T-helper 2 cell (primary cell): ENCODE measurements at regions not wholly inside any gene's neighbourhood (a gene's known extent, or its start where the extent isn't known, plus 50 kb on each side); places are given as distances from the start of the nearest gene placed in this dataset.

Experiments
- DNase-seq, 5 experiments: peaks; one replicate each; pipeline versions ENCODE4 v3.0.0 to v3.0.0-alpha.2; 2012 to 2022

- peak in 1 of 5 experiments; percentile 71 for DNase-seq
These were observed 356.7 kb upstream of the UMPS start for GRCh38 chr3:124373524-124373923.

GRCh38 chr3:124374583-124374982, 355.7 kb upstream of the UMPS start:
- DNase-seq, result no peak

DNA sequence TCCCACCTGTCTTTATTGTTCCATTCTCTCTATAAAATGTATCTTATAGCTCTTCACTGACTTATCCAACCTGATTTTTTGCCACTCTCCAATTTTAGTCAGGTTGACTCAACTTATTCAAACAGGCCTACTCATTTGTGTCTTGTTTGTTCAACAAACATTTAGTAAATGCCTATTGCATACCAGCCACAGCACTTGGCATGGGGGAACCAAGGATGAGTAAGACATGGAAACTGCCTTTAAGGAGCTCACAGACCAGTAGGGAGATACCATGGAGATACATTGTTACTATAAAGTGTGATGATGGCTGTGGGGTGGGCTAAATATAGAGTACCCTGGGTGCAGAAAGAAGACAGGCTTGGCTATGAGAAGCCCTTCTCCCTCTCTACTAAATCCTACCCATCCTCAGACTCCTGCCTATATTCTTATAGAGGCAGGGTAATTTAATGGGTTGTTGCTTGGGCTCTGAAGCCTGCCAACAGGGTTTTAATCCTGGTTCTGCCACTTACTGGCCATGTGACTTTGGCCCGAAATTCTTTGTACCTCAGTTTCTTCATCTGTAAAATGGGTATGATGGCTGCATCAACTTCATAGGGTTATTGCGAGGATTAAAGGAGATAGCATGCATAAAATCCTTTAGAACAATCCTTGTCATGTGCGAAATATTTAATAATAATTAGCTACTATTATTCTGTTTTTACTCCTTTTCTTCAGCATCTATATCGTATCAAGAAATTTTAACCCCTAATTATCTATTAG, 348.5 kb upstream of the UMPS start:
- DNase-seq, result no peak

DNA sequence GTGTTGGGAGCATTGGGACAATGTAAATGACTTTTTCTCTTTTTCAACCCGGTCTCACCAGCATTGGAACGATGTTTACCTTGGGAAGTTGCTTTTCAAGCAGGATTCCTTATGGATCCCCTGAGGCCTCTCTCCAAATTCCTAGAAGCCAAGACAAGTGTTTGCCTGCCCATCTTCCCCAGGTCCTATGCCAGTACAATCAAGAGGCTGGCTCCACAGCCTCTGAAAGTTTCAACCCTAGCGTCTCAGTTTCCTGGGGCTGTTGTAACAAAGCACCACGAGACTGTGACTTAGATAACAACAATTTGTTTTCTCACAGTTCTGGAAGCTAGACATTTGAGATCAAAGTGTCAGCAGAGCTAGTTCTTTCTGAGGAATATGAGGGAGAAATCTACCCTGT, 347.2 kb upstream of the UMPS start:
- no peak for DNase-seq

DNA sequence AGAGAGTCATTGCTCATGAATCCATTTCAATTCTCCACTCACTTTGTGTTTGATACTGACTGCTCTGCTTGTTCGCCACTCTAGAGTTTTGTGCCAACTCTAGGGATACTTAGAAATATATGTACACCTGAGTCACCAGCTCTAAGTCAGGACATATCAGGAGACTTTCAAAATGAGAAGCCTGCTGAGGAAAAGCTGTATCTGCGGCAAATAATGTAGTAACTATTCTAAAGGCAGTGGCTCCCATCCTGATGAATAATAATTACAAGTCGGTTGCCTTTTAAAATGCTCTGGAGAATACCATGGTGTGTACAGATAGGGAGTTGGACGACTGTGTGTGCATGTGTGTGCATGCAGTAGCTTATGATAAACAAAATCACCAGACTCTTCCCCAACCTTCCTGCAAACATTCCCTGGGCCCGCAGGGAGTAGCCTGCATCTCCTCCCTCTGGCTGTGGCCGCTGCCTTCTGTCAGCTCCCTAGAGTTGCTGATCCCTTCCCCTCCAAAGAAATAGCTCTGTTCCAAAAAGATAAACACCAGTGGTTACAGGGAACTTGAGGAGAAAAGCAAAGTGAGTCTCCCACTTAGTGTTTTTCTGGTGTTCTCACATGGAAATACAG, 346.3 kb upstream of the UMPS start:
- DNase-seq, result no peak

- DNase-seq, result no peak
These were observed 345.7 kb upstream of the UMPS start for GRCh38 chr3:124384527-124384926.

DNA sequence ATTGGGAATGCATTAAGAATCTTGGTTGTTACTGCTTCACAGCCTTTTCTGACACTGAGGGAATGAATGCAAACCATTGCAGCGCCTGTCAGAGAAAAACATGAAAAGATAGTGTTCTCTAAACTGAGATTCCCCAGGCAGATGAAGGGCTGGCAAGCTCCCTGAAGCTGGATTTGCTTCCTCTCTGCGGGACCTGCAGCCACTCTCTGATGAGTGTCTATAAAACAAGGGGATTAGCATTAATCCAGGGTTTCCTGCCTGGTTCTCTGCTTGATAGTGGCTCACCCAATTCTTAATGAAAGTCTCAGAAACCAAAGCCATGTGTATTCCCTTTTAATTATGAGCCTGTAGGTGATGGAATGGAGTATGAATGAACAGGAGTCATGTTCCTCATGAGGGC, 344.3 kb upstream of the UMPS start:
- DNase-seq, result no peak

DNA sequence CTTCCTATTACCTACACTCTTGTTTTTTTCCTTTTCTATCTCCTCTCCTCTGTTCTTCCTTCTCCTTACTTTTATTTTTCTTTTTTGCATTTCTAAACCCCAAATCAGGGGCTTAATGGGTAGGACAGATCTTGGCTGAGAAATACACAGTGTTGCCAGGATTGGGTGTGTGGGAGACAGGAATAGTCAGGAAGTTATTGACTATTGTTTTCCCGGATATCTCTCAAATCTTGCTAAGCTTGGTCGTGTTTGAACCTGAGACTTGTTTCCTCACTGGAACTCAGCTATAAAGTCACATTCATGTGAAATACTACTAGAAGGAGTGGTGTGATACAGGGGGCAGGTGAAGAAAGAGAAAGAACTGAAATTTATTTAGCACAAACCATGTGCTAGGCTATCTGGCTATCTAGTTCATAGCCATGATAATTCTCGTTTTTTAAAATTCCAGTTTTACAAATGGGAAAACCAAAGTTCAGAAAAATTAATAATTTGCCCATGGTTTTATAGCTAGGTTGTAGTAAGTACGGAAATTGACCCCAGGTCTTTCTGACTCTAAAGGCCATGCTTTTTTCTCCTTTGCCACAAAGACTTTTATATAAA, 343.2 kb upstream of the UMPS start:
- DNase-seq, result no peak

DNA sequence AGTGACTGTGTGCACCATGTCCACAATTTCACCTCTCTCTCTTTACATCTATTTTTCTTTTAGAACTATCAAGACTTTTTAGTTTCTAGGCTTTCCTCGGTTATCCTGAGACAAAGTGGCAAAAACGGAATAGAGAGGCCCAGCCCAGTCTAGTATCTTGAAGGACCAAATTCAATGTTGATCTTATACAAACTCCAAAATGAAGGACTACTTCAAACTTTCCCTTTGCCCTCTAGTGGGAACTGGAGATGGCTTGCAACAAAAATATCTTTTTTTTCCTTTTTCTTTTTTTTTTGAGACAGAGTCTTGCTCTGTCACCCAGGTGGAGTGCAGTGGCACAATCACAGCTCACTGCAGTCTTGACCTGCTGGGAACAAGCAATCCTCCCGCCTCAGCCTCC, 338.5 kb upstream of the UMPS start:
- no peak for DNase-seq

- DNase-seq, result no peak
These were observed 336.9 kb upstream of the UMPS start for GRCh38 chr3:124393340-124393739.

DNA sequence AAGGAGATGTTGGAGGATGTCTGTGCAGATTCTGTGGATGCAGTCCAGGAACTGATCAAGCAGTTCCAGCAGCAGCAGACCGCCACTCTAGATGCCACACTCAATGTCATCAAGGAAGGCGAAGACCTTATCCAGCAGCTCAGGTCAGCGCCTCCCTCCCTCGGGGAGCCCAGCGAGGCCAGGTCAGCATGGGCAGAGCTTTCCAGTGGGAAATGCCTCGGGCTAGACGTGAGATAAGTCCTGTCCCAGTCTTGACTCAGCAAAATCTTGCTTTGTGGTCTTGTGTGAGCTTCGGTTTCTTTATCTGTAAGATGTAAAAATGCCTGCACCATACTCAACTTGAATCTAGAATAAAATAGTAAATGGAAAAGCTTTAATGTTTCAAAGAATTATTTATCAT, 335.1 kb upstream of the UMPS start:
- DNase-seq, result no peak

GRCh38 chr3:124395584-124396338, 334.5 kb upstream of the UMPS start:
- no peak for DNase-seq

- no peak for DNase-seq
These were observed 333.8 kb upstream of the UMPS start for GRCh38 chr3:124396339-124396950.

DNA sequence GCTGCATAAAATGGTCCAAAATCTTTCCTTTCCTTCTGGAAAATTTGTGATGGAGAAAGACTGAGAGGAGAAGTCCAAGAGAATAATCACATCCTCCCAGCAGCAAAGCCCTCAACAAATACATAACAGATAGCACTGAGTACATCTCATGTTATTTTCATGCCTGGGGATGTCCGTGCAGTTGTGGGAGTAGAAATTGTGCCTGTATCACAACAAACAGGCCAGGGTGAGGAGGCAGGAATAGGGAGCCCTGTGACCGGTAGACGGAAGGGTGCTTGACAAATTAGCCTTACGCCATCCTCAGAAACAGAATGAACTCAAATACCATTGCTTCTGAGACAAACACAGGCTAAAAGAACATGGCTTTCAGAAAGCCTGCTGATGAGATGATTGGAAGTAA, 333.2 kb upstream of the UMPS start:
- DNase-seq, result no peak

GRCh38 chr3:124398594-124398993, 331.7 kb upstream of the UMPS start:
- DNase-seq, result no peak

- DNase-seq, result no peak
These were observed 328.4 kb upstream of the UMPS start for GRCh38 chr3:124401843-124402242.

- DNase-seq, result no peak
These were observed 327.5 kb upstream of the UMPS start for GRCh38 chr3:124402791-124403190.

GRCh38 chr3:124404621-124405020, 325.6 kb upstream of the UMPS start:
- DNase-seq, result no peak

GRCh38 chr3:124407260-124407659, 323.0 kb upstream of the UMPS start:
- DNase-seq, result no peak

DNA sequence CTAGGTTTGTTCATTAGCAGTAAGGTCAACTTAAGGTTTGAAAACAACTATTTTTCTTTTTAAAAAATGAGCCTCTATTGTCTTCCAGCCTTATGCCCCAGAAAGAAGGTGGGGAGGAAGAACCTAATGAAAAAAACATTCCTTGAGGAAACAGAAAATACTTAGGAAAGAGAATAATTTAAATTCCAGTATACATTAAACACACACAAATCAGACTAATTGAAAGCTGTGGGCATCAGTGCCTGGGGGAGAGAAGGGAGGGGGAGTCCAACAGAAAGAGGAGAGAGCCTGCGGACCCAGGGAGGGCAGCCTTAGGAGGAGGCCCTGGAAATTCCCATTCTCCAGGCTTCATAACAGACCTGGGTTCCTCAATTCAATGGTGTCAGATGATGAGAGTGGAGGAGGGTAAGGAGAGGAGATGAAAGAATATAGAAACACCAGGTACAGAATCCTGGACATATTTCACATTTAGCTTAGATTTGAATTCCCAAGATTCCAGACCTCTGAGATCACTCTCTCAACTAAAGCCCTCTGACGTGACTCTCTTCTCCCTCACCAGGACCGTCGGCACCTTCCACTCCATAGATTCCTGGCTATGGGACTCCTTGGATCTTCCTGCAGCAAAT, 320.5 kb upstream of the UMPS start:
- no peak for DNase-seq

GRCh38 chr3:124410471-124410870, 319.8 kb upstream of the UMPS start:
- DNase-seq, result no peak

DNA sequence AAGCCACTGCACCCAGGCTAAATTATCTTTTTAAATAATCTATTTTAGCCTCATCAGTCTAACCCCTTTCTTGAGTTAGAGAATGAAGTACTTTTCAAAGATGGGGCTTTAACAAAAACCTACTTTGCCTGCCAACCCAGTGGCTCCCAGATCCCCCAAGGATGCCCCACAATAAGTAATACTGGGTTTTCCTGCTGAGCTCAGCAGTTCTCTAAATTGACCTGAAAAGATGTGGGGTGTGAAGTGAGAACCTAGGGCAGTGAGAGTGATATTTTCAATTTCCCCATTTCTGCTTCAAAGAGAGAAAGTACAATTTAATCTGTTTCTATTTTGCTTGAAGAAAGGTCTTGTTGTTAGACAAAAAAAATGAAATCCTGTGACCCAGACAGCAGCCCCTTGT, 318.5 kb upstream of the UMPS start:
- DNase-seq, result no peak

DNA sequence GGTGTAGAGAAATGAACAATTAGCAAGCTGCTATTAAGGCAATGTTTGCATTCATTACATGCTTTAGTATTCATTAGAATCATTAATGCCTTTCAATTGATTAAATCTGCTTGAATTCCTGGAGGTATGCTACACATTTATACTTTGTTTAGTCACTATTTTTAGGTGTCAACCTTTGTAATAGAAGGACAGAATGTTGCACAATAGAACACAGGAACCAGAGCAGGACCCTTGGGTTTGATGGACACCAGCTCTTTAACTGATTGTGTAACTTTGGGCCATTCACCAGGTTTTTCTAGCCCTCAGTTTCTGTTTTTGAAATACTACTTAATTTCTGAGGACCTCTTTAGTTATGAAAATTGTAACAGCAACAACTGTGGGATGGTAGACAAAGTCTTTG, 317.6 kb upstream of the UMPS start:
- no peak for DNase-seq
